GM19468 (cell line): ENCODE measurements at regions not wholly inside any gene's neighbourhood (a gene's known extent, or its start where the extent isn't known, plus 50 kb on each side); places are given as distances from the start of the nearest gene placed in this dataset.

Source experiments
- ATAC-seq: cut with Tn5 transposase; IDR thresholded peaks from one replicate; pipeline ENCODE4 v1.9.1; 2021; ENCODE audit warnings: mild to moderate bottlenecking, moderate library complexity, moderate number of reproducible peaks; ENCODE audit not compliant: unreplicated experiment; ENCODE audit errors: extremely low read depth

- no peak for ATAC-seq
Measured at GRCh38 chr17:69928611-69929010, 146.4 kb upstream of the KCNJ16 start.

- no peak for ATAC-seq
Measured at GRCh38 chr17:69936996-69937395, 138.0 kb upstream of the KCNJ16 start.

- ATAC-seq = no peak
Measured at GRCh38 chr17:69943058-69943457, 132.0 kb upstream of the KCNJ16 start.

- no peak for ATAC-seq
Measured at GRCh38 chr17:69944406-69944805, 130.6 kb upstream of the KCNJ16 start.

- ATAC-seq = no peak
Measured at GRCh38 chr17:69945698-69946185, 129.3 kb upstream of the KCNJ16 start.

GRCh38 chr17:69947027-69947759 lies 127.8 kb upstream of the KCNJ16 start:
- ATAC-seq = no peak

- no peak for ATAC-seq
Measured at GRCh38 chr17:69948406-69948805, 126.6 kb upstream of the KCNJ16 start.

GRCh38 chr17:69949496-69949895 lies 125.5 kb upstream of the KCNJ16 start:
- no peak for ATAC-seq

- ATAC-seq = no peak
Measured at GRCh38 chr17:69949973-69950695, 124.9 kb upstream of the KCNJ16 start.

GRCh38 chr17:69950701-69951418 lies 124.2 kb upstream of the KCNJ16 start:
- ATAC-seq = no peak

GRCh38 chr17:69954241-69954925 lies 120.6 kb upstream of the KCNJ16 start:
- ATAC-seq = no peak

- ATAC-seq = no peak
Measured at GRCh38 chr17:69958063-69958462, 117.0 kb upstream of the KCNJ16 start.

GRCh38 chr17:69959283-69959682 lies 115.7 kb upstream of the KCNJ16 start:
- ATAC-seq = no peak

- no peak for ATAC-seq
Measured at GRCh38 chr17:69960755-69961154, 114.3 kb upstream of the KCNJ16 start.

GRCh38 chr17:69961501-69962145 lies 113.4 kb upstream of the KCNJ16 start:
- ATAC-seq = no peak

- ATAC-seq = no peak
Measured at GRCh38 chr17:69962436-69962995, 112.5 kb upstream of the KCNJ16 start.

GRCh38 chr17:69967910-69968411 lies 107.1 kb upstream of the KCNJ16 start:
- ATAC-seq = no peak

GRCh38 chr17:69969897-69970296 lies 105.1 kb upstream of the KCNJ16 start:
- ATAC-seq = no peak

GRCh38 chr17:69972251-69972650 lies 102.8 kb upstream of the KCNJ16 start:
- ATAC-seq = no peak
